ENCODE measurements at regions not wholly inside any gene's neighbourhood (a gene's known extent, or its start where the extent isn't known, plus 50 kb on each side); places are given as distances from the start of the nearest gene placed in this dataset.

DNA sequence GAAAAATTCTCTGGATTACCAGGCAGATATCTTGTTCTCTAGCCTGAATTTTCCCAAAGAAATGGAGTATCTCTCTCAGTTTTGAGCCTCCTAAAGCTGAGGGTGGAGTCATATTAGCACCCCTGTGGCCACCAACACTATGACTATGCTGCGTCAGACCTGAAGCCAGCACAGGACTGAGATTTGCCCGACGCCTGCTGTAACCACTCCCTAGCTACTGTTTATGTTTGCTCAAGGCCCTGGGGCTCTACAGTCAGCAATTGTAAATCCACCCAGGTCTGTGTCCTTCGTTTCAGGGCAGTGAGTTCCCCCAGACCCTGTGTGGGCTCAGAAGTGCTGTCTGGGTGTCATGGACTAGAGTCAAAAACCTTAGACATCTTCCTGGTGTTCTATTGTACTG lies 61.4 kb downstream of the ZXDA start:
- WGBS, 2 experiments (ENCODE audit: low coverage in 1 of 2, low lambda C conversion rate in 2 of 2, missing lambda C conversion rate in 2 of 2), result 27 to 31% methylated on average over 4 of the region's 4 CpGs
- H3K79me2 ChIP-seq (ENCODE audit: insufficient read depth), result no peaks in the 10 kb centered on the region
- H3F3A ChIP-seq (ENCODE audit: insufficient read depth), result no peaks in the 10 kb centered on the region
- H3K27ac ChIP-seq, result no peak overlapping the region
- H3K9me3 ChIP-seq (ENCODE audit: low read depth), result no peaks in the 10 kb centered on the region
- H3K36me3 ChIP-seq (ENCODE audit: low read depth), result no peaks in the 10 kb centered on the region
- H4K20me1 ChIP-seq (ENCODE audit: insufficient read depth), result no peaks in the 10 kb centered on the region
- H2AFZ ChIP-seq, result no peak overlapping the region
- DNase-seq, result no peak
- TF ChIP-seq EZH2phosphoT487 (IDR thresholded peaks at IDR 0.05; ENCODE audit: insufficient read depth, low read depth) (no peak), EZH2 (IDR thresholded peaks at IDR 0.05; ENCODE audit: insufficient read depth, poor library complexity, severe bottlenecking) (no peak)
- H3K9ac ChIP-seq, result no peak overlapping the region
- no peak overlapping the region for H3K4me3 ChIP-seq
- H3K27me3 ChIP-seq (replicated peaks; ENCODE audit: insufficient read depth), result no peaks in the 10 kb centered on the region
- H3K9me2 ChIP-seq (ENCODE audit: insufficient read depth), result no peaks in the 10 kb centered on the region
- in situ Hi-C loops (cut with MboI), result no loop called here
- H3K4me2 ChIP-seq (ENCODE audit: unreplicated experiment), result no peak overlapping the region
- no peaks in the 10 kb centered on the region for H3K4me1 ChIP-seq (ENCODE audit: insufficient read depth)

DNA sequence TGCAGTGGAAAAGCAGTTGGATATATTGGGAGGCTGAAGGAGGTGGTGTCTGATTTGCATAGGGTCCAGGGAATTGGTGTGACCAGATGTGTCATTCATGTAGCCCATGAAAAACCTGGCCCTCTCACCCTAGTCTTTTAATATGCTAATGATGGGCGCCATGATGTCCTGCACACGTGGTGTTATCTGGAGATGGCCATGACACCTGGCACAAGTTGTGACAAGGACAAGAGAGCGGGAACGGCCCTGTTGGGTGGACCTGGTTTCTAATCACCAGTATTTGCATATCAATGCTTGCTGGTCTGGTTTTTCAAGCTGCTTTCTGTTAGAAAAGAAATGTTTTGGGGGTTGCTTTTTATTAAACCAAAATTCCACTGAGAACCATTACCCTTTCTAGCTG lies 87.4 kb downstream of the ZXDA start:
- 0 out of 2 replicates have a peak, but pooled peaks cover 4% of the 10 kb centered on the region for H3K4me1 ChIP-seq (ENCODE audit: insufficient read depth)
- H3K9me3 ChIP-seq (ENCODE audit: low read depth), result no peaks in the 10 kb centered on the region
- no peaks in the 10 kb centered on the region for H3K36me3 ChIP-seq (ENCODE audit: low read depth)
- H3K79me2 ChIP-seq (ENCODE audit: insufficient read depth), result no peaks in the 10 kb centered on the region
- no peak overlapping the region for H2AFZ ChIP-seq
- H3K9ac ChIP-seq, result no peak overlapping the region
- 23 to 45% methylated on average over 3 to 4 of the region's 4 CpGs for WGBS, 2 experiments (ENCODE audit: low coverage in 1 of 2, low lambda C conversion rate in 2 of 2, missing lambda C conversion rate in 2 of 2)
- H3K4me3 ChIP-seq, result no peak overlapping the region
- no peak overlapping the region for H3K4me2 ChIP-seq (ENCODE audit: unreplicated experiment)
- no peak overlapping the region for H3K27ac ChIP-seq
- no peaks in the 10 kb centered on the region for H4K20me1 ChIP-seq (ENCODE audit: insufficient read depth)
- H3F3A ChIP-seq (ENCODE audit: insufficient read depth), result no peaks in the 10 kb centered on the region
- in situ Hi-C loops (cut with MboI), result loop anchor here (25.0 kb wide), 2 partner anchors 214 to 261 kb away; no protein-coding TSS in a partner anchor
- H3K27me3 ChIP-seq (replicated peaks; ENCODE audit: insufficient read depth), result no peaks in the 10 kb centered on the region
- no peak for DNase-seq
- no peaks in the 10 kb centered on the region for H3K9me2 ChIP-seq (ENCODE audit: insufficient read depth)
- TF ChIP-seq EZH2phosphoT487 (IDR thresholded peaks at IDR 0.05; ENCODE audit: insufficient read depth, low read depth), result no peak
- no peak for TF ChIP-seq EZH2 (IDR thresholded peaks at IDR 0.05; ENCODE audit: insufficient read depth, poor library complexity, severe bottlenecking)

GRCh38 chrX:57822398-57822797 lies 87.9 kb downstream of the ZXDA start:
- Histone ChIP-seq H3K4me3 (0 out of 2 replicates have a peak overlapping the region, but pooled peaks have one; percentile 29), H3K9me3 (ENCODE audit: low read depth) (no peaks in the 10 kb centered on the region), H3K27me3 (replicated peaks; ENCODE audit: insufficient read depth) (no peaks in the 10 kb centered on the region), H3K79me2 (ENCODE audit: insufficient read depth) (no peaks in the 10 kb centered on the region), H4K20me1 (ENCODE audit: insufficient read depth) (no peaks in the 10 kb centered on the region), H3F3A (ENCODE audit: insufficient read depth) (no peaks in the 10 kb centered on the region), H3K36me3 (ENCODE audit: low read depth) (no peaks in the 10 kb centered on the region), H3K9me2 (ENCODE audit: insufficient read depth) (no peaks in the 10 kb centered on the region), H2AFZ (peak overlapping the region; percentile 53; the same call in 1 of the 2 replicates), H3K27ac (no peak overlapping the region), H3K4me1 (ENCODE audit: insufficient read depth) (0 out of 2 replicates have a peak, but pooled peaks cover 4% of the 10 kb centered on the region), H3K4me2 (ENCODE audit: unreplicated experiment) (no peak overlapping the region), H3K9ac (no peak overlapping the region)
- 42 to 48% methylated on average over 8 of the region's 8 CpGs for WGBS, 2 experiments (ENCODE audit: low coverage in 1 of 2, low lambda C conversion rate in 2 of 2, missing lambda C conversion rate in 2 of 2)
- in situ Hi-C loops (cut with MboI), result loop anchor here (25.0 kb wide), 2 partner anchors 215 to 260 kb away; no protein-coding TSS in a partner anchor
- TF ChIP-seq EZH2phosphoT487 (IDR thresholded peaks at IDR 0.05; ENCODE audit: insufficient read depth, low read depth) (no peak), EZH2 (IDR thresholded peaks at IDR 0.05; ENCODE audit: insufficient read depth, poor library complexity, severe bottlenecking) (no peak)
- no peak for DNase-seq

GRCh38 chrX:57821703-57822387 lies 88.4 kb downstream of the ZXDA start:
- Histone ChIP-seq H3K9me2 (ENCODE audit: insufficient read depth) (no peaks in the 10 kb centered on the region), H3K9ac (no peak overlapping the region), H3K79me2 (ENCODE audit: insufficient read depth) (no peaks in the 10 kb centered on the region), H3K27me3 (replicated peaks; ENCODE audit: insufficient read depth) (no peaks in the 10 kb centered on the region), H3K4me3 (0 out of 2 replicates have a peak overlapping the region, but pooled peaks have one; percentile 29), H3K27ac (no peak overlapping the region), H3K4me2 (ENCODE audit: unreplicated experiment) (no peak overlapping the region), H3K36me3 (ENCODE audit: low read depth) (no peaks in the 10 kb centered on the region), H4K20me1 (ENCODE audit: insufficient read depth) (no peaks in the 10 kb centered on the region), H3K4me1 (ENCODE audit: insufficient read depth) (0 out of 2 replicates have a peak, but pooled peaks cover 4% of the 10 kb centered on the region), H2AFZ (peak overlapping the region; percentile 53), H3K9me3 (ENCODE audit: low read depth) (no peaks in the 10 kb centered on the region), H3F3A (ENCODE audit: insufficient read depth) (no peaks in the 10 kb centered on the region)
- peak; percentile 62 for DNase-seq
- TF ChIP-seq EZH2 (IDR thresholded peaks at IDR 0.05; ENCODE audit: insufficient read depth, poor library complexity, severe bottlenecking), result no peak
- TF ChIP-seq EZH2phosphoT487 (IDR thresholded peaks at IDR 0.05; ENCODE audit: insufficient read depth, low read depth), result no peak
- in situ Hi-C loops (cut with MboI), result loop anchor here (25.0 kb wide), 2 partner anchors 215 to 260 kb away; no protein-coding TSS in a partner anchor
- WGBS, 2 experiments (ENCODE audit: low coverage in 1 of 2, low lambda C conversion rate in 2 of 2, missing lambda C conversion rate in 2 of 2), result 0 to 4% methylated on average over 7 to 8 of the region's 8 CpGs
